ENCODE measurements at regions not wholly inside any gene's neighbourhood (a gene's known extent, or its start where the extent isn't known, plus 50 kb on each side); places are given as distances from the start of the nearest gene placed in this dataset.

DNA sequence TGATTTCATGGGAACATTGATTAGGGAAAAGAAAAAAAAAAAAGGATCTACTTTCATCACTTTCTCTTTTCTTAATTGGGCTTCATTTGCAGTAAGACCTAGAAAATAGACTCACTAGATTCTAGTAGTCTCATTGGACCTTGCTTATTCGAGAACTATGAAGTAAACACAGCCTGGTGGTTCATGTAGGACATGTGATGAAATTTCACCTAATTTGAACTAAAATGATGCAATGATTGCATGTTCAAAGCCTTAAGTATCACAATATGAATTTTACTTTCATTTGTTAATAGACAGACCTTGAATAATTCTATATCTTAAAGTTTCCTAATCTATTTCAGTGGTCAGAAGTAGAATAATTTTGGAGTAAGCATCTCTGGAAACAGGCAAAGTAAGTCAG lies 688.9 kb upstream of the NRXN1 start:
- ATAC-seq (no peak), DNase-seq (no peak)
- no peak overlapping the region for H3K4me3 ChIP-seq
- TF ChIP-seq, protein P1, sequence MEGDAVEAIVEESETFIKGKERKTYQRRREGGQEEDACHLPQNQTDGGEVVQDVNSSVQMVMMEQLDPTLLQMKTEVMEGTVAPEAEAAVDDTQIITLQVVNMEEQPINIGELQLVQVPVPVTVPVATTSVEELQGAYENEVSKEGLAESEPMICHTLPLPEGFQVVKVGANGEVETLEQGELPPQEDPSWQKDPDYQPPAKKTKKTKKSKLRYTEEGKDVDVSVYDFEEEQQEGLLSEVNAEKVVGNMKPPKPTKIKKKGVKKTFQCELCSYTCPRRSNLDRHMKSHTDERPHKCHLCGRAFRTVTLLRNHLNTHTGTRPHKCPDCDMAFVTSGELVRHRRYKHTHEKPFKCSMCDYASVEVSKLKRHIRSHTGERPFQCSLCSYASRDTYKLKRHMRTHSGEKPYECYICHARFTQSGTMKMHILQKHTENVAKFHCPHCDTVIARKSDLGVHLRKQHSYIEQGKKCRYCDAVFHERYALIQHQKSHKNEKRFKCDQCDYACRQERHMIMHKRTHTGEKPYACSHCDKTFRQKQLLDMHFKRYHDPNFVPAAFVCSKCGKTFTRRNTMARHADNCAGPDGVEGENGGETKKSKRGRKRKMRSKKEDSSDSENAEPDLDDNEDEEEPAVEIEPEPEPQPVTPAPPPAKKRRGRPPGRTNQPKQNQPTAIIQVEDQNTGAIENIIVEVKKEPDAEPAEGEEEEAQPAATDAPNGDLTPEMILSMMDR (IDR thresholded peaks at IDR 0.05 in 4 of 5, conservative IDR thresholded peaks at IDR 0.05 in 1 of 5) = no peak
- H3K36me3 ChIP-seq = no peaks in the 10 kb centered on the region
- no peaks in the 10 kb centered on the region for H3K27me3 ChIP-seq
- H3K4me1 ChIP-seq = no peaks in the 10 kb centered on the region
- no peaks in the 10 kb centered on the region for H3K9me3 ChIP-seq
- intact Hi-C loops (cut with DNase I; ENCODE audit: low total_unique reads) (no loop called here), in situ Hi-C loops (cut with MboI; ENCODE audit: low sequenced_read_pairs in 4 of 4) (no loop called here)
- no peak overlapping the region for H3K27ac ChIP-seq

DNA sequence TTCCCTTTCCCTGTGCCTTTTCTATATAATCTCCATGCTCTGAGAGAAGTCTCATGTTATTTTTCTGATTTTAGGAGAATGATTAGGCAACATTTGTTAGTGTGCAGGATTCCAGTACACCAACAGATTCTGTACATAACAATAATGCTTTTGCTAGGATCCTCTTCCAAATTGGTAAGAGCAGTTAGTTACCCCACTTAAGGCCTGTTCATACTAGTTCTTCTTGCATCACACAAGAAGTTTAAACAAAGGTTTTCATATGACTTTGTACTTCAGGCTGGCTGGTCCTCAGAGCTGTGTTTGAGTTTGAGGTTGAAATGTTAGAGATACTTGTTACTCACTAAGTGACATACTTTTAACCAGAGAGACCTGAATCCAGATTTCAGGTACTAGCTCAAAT lies 686.9 kb upstream of the NRXN1 start:
- intact Hi-C loops (cut with DNase I; ENCODE audit: low total_unique reads) = no loop called here
- TF ChIP-seq POLR2A (IDR thresholded peaks at IDR 0.05) = no peak
- TF ChIP-seq, protein P1 (IDR thresholded peaks at IDR 0.05 in 4 of 5, conservative IDR thresholded peaks at IDR 0.05 in 1 of 5) = no peak
- H3K27ac ChIP-seq = no peak overlapping the region
- no peak overlapping the region for H3K4me3 ChIP-seq
- H3K9me3 ChIP-seq = peaks cover 0 to 2% (median 0%) of the 10 kb centered on the region in 3 donors
- no peaks in the 10 kb centered on the region for H3K27me3 ChIP-seq
- H3K4me1 ChIP-seq = no peaks in the 10 kb centered on the region
- H3K36me3 ChIP-seq = no peaks in the 10 kb centered on the region
- DNase-seq (no peak), ATAC-seq (no peak)
- in situ Hi-C loops (cut with MboI; ENCODE audit: low sequenced_read_pairs in 4 of 4) = no loop called here

DNA sequence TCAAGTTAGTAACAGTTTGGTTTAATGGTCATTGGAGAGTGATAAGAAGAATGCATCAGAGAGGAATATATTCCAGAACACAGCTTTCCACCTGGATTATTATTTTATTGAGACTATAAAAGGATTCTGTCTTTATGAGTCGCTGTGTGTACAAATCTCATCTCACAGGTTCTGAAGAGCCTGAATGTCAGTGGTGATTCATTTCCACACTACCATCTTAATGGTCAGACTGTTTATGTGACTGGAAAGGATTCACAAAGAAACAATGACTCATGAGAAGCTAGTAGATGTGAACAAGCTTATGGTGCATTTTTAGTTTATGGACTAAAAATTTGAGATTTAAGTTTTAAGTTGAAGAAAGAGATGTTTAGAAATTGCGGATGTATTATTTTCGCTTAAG lies 685.4 kb upstream of the NRXN1 start:
- Histone ChIP-seq H3K27ac (no peak overlapping the region), H3K27me3 (no peaks in the 10 kb centered on the region), H3K36me3 (no peaks in the 10 kb centered on the region), H3K4me3 (no peak overlapping the region), H3K4me1 (no peaks in the 10 kb centered on the region), H3K9me3 (peaks cover 0 to 8% (median 0%) of the 10 kb centered on the region in 3 donors)
- intact Hi-C loops (cut with DNase I; ENCODE audit: low total_unique reads) (no loop called here), in situ Hi-C loops (cut with MboI; ENCODE audit: low sequenced_read_pairs in 4 of 4) (no loop called here)
- TF ChIP-seq, protein P1 (IDR thresholded peaks at IDR 0.05 in 4 of 5, conservative IDR thresholded peaks at IDR 0.05 in 1 of 5) = no peak
- TF ChIP-seq POLR2A (IDR thresholded peaks at IDR 0.05) = no peak
- no peak for DNase-seq
- ATAC-seq = no peak

DNA sequence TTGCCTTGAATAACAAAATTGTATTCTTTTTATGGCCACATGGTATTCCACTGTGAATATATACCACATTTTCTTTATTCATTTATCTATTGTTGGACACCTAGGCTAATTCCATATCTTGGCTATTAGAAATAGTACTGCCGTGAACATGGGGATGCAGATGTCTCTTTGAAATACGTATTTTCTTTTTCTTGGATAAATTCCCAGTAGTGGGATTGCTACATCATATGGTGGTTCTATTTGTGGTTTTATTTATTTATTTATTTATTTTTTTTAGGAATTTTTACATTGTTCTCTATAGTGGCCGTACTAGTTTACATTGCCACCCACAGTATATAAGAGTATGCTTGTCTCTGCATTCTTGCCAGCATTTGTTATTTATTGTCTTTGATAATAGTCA lies 679.8 kb upstream of the NRXN1 start:
- intact Hi-C loops (cut with DNase I; ENCODE audit: low total_unique reads) (no loop called here), in situ Hi-C loops (cut with MboI; ENCODE audit: low sequenced_read_pairs in 4 of 4) (no loop called here)
- no peaks in the 10 kb centered on the region for H3K27me3 ChIP-seq
- ATAC-seq (no peak), DNase-seq (no peak)
- no peak overlapping the region for H3K27ac ChIP-seq
- H3K4me3 ChIP-seq = no peak overlapping the region
- no peaks in the 10 kb centered on the region for H3K4me1 ChIP-seq
- TF ChIP-seq, protein P1 (IDR thresholded peaks at IDR 0.05 in 4 of 5, conservative IDR thresholded peaks at IDR 0.05 in 1 of 5) = no peak
- TF ChIP-seq POLR2A (IDR thresholded peaks at IDR 0.05) = no peak
- peaks cover 0 to 8% (median 0%) of the 10 kb centered on the region in 3 donors for H3K9me3 ChIP-seq
- no peaks in the 10 kb centered on the region for H3K36me3 ChIP-seq

DNA sequence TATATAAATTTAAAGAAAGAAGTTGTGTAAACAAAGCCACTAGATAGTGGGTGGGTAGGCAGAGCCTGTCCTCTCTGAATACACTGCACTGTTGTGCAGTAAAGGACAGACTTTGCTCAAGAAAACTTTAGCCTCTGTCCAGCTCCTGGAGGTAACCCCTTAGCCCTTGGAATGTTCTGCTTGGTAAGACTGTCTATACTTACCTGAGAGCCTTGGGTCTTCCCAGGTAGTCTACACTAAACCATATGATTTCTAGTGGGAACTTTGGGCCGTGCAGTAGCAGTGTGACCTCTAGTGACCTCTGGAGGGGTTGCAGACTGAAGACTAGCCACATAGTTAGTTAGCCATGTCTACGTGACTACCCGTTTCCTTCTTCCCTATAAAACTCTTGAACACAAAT lies 678.3 kb upstream of the NRXN1 start:
- H3K27ac ChIP-seq = no peak overlapping the region
- ATAC-seq = no peak
- no peak for TF ChIP-seq POLR2A (IDR thresholded peaks at IDR 0.05)
- TF ChIP-seq, protein P1 (IDR thresholded peaks at IDR 0.05 in 4 of 5, conservative IDR thresholded peaks at IDR 0.05 in 1 of 5) = no peak
- no peaks in the 10 kb centered on the region for H3K4me1 ChIP-seq
- H3K36me3 ChIP-seq = no peaks in the 10 kb centered on the region
- intact Hi-C loops (cut with DNase I; ENCODE audit: low total_unique reads) (no loop called here), in situ Hi-C loops (cut with MboI; ENCODE audit: low sequenced_read_pairs in 4 of 4) (no loop called here)
- no peaks in the 10 kb centered on the region for H3K27me3 ChIP-seq
- H3K4me3 ChIP-seq = no peak overlapping the region
- DNase-seq = no peak
- peaks cover 0 to 8% (median 0%) of the 10 kb centered on the region in 3 donors for H3K9me3 ChIP-seq

Measured in gastrocnemius medialis (tissue), 4 donors.